Stimulated activated CD4-positive, alpha-beta T cell treated with anti-CD3 and anti-CD28 coated beads, Interleukin-12 subunit alpha, Interleukin-12 subunit beta, amount 100 ng/mL, for 48 hours (primary cell): ENCODE measurements at regions not wholly inside any gene's neighbourhood (a gene's known extent, or its start where the extent isn't known, plus 50 kb on each side); places are given as distances from the start of the nearest gene placed in this dataset.
"Not testable (repeated sequence)": the region's sequence is repeated elsewhere in the genome, so short reads cannot be mapped to it uniquely, and the experiment has no call there.

Experiments used
- DNase-seq, 3 donors: peaks; one replicate each; pipeline ENCODE4 v3.0.0-alpha.2; 2020; ENCODE audit warnings: low read depth in 2 of 3, low spot score in 1 of 3

DNA sequence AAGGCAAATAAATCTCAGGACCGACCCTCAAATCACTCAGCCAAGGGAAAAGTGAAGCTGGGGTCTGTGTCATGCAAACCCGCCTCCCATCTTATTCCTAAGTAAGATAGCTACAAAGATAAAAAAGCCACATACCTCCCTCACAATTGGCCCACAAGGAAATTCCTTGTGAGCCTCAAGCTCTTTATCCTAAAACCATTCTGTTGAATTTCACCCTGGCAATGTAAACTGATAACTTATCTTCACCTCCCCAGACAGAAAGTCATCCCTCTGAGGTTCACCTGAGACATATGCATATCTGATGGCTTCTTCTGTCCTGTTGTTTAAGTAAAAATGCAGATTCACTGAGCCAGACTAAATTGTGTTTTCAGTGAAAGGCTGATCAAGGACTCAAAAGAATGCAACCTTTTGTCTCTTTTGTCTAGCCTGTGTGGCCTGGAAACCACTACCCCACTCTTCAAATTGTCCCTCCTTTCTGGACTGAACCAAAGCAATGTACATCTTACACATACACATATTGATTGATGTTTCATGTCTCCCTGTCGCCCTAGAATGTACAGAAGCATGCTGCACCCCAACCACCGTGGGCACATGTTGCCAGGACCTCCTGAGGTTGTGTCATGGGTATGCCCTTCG is 91.3 kb downstream of the MFAP3L start:
- no peak for DNase-seq

DNA sequence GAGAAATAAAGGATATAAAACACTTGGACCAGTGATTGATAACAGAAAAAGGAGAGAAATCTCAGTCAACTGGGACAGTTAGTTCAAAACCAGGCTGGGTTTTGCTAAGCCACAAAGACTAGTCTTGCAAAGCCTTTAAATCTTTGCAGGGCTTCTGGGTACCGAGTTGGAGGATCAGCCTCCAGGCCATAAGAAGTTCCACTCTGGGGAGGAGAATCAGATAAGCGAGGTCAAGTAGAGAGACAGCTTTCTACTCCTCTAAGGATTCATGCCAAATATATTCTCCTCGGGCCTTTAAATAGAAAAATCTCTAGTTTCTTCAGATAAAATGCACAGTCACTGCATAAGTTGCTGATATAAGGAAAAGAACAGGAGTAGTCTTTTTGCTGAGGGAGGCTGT is 92.7 kb downstream of the MFAP3L start:
- DNase-seq, result no peak

DNA sequence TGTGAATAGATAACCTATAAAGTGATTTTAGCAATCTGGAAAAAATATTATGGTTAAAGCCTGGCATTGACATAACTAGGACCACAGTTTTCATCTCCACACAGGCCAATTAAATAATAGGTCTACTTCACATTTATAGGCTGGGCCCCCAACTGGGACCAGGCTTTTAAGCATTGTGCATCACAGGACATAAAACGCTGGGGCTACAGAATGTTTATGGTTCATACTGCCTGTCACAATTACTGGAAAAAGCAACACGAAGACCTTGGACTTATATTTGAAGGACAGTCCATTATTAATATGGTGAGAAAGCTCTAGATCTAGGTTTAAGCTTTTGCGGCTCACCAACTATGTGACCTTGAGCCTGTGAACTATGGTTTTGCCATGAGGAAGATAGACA is 94.2 kb downstream of the MFAP3L start:
- no peak for DNase-seq

DNA sequence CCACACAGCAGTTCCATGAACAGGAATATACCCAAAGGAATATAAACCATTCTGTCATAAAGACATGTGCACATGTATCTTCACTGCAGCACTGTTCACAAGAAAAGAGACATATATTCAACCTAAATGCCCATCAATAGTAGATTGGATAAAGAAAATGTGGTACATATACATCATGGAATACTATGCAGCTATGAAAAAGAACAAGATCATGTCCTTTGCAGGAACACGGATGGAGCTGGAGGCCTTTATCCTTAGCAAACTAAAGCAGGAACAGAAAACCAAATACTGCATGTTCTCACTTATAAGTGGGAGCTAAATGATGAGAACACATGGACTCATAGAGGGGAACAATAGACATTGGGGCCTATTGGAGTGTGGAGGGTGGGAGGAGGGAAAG is 95.4 kb downstream of the MFAP3L start:
- not testable (repeated sequence) for DNase-seq

DNA sequence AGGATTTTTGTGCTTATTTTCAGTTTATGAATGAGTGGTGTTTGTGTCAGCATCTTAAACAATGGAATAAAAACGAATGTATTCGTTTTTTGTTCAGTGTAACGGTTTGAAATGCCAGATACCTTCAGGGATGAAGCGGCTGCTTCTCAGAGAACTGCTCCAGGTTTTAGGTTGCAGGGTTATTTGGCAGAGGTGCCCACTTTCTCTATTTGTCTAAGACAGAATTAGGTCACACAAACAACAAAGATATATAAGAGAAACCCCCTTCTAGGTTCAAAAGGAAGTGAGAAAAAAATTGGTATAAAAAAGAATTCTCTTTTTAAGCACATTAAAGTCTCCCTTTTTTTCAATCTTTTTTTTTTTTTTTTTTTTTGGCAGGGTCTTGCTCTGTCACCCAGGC is 98.9 kb downstream of the MFAP3L start:
- no peak for DNase-seq

DNA sequence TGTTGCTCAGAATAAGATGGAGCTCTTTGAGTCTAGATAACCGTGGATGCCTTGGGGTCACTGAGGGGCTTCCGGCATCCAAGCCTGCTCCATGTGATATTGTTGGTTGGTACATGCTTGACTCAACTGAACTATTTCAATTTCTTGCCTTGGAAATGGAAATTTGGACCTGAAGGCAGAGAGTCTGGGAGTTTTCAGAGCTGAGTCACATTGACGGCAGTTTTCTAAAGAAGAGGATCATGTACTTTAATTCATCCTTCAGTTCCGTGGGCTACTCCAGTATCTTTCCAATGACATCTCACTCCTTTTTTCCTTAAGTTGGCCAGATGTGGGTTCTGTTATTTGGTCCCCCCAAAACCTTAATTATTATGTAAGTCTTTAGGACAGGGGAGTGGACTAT is 100.5 kb downstream of the MFAP3L start:
- no peak for DNase-seq

DNA sequence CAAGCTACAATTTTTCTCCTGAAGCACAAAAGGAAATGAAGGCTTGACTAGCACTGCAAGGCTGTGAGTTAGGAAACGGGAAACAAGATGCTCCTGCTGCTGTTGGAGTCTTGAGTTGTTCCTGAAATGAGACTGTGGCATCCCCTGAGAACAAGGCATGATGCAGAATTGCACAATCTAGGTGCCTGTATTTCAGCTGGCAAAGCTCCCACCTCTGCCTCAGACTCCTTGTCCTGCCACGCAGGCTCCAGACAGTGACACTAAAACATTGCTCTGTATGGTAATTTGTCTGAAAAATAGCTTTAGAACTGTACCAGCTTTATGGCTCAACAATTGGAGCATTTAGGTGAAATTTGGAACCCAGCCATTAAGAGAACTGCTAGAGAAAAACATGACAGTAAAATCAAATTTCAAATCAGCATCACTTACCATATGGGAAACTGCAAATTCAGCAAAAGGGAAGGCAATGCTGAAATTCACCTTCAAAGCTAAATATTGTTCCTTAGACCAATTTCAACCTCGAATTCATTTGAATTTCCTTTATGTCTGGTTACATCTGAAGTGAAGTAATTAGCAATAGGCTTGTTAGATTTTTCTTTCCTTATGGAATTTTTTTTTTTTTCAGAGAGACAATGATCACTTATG is 103.4 kb downstream of the MFAP3L start:
- DNase-seq, result no peak

DNA sequence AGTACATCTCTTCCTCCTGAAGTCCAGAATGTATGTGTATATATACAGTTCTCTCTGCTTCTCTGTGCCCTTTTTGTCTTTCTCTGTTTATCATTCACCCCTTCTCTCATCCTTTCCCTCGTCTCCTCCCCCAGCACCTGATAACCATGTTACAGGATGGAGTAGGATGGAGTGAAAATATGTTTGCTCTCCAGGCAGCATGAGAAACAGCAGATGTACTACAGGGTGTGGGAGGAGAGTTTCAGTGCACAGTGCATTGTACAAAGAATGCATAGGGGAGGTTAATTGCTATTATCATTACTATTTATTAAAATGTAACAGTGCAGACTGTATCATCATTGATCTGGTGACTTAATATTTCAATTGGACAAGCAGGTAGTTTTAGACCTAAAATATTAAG is 104.5 kb downstream of the MFAP3L start:
- no peak for DNase-seq

DNA sequence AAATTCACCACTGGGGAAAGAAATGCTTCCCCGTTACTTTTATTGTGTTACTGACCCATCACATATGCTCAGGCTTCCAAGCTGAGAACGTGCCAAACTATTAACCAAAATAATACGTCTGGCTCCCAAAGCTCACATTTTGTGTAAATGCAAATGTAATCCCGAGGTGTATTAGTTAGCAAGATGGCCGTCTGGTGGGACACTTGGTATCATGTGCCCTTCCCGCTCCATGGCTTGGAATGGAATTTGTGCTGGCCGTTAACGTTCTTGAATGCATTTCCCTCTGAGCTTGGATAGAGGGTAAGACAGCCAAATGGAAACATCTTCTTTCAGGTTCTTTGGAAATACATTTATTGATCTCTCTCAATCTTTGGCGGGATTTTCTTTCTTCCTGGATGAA is 105.0 kb downstream of the MFAP3L start:
- DNase-seq, result no peak

DNA sequence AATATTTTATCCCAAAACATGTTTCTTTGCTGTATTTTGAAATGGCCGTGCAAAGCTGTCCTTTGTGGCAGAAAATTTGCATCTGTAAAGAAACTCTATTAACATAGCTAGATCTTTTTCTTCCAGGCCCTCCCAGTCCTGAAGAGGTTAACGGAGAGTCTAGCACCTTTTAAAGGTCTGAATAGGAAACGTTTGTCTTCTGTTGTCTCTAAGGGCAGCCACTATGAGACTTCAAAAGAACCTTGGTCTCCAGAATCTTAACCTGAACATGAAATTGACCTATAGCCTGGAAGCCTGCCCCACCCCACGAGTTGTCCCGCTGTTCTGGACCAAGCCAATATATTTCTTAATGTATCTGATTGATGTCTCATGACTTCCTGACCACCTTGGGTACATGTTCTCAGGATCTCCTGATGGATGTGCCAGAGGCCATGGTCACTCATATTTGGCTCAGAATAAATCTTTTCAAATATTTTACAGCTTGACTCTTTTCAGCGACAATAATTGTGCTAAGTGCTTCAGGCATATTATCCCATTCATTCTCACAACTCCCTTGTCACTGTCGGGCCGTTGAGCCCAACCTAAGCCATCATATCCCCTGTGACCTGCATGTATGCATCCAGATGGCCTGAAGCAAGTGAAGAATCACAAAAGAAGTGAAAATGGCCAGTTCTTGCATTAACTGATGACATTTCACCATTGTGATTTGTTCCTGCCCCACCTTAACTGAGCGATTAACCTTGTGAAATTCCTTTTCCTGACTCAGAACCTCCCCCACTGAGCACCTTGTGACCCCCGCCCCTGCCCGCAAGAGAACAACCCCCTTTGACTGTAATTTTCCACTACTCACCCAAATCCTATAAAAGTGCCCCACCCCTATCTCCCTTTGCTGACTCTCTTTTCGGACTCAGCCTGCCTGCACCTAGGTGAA is 106.7 kb downstream of the MFAP3L start:
- DNase-seq, result not testable (repeated sequence)

DNA sequence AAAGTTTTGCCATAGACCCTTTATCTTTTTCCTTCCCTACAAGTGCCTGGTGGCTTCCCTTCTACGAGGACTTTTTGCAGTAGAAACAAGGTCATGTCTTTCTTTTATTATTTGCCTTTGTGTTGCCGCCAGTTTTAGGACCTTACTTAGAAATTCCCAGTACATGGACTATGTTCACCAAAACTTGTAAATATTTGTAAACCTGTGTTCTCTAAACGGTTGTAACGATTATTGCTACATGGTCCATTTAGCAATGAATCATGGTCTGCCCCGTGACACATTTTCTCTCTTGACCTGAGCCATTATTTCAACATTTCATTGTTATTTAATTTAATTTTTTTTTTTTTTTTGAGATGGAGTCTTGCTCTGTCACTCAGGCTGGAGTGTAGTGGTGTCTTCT is 110.7 kb downstream of the MFAP3L start:
- no peak for DNase-seq

DNA sequence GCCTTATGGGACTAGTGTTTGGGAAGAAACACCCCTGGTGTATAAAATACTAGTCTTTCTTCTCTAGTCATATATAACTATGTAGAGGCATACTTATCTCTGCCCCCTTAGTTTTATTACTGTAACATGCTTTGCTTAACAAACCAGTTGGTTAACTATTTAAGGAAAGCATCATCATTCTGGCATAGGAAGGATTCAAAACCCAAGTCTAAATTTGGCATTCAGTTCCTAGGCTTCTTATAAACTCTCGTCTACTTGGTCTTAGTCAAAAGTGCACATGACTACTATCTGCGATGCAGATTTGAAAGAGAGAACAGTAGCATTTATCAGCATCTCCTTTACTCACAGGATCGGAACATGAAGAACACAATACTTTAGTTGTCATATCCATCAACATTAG is 111.3 kb downstream of the MFAP3L start:
- no peak for DNase-seq

DNA sequence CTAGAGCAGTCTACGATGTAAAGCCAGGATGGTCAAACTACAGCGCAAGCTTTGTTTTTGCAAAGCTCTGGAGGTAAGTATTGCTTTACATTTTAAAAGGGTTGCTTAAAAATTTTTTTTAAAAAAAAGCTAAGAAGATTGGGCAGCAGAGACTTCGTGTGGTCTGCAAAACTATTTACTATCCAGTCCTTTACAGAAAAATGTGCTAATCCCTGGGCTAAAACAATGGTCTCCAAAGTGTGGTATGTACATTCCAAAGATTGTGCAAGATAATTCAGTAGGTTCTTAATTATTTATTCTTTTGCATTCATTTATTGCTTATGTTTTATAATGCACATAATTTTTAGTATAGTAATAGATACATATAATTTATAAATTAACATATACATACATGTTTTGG is 113.2 kb downstream of the MFAP3L start:
- no peak for DNase-seq

DNA sequence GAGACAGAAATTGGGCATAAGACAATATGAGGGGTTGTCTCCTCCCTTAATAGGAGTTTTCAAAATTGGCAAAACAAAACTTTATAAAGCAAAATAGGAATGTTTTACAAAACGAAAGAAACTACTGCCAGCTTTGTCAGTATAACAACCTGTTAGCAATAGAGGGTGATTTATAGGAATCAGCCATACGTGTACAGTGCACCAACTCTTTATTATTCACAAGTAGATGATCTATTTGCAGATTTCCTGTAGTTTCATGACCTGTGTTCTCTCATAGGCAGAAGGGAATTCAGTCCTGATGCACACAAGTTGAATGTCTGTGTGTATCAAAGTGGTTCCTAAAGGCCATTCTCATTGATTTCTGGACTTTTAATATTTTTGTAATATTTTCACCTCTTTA is 116.3 kb downstream of the MFAP3L start:
- no peak for DNase-seq

DNA sequence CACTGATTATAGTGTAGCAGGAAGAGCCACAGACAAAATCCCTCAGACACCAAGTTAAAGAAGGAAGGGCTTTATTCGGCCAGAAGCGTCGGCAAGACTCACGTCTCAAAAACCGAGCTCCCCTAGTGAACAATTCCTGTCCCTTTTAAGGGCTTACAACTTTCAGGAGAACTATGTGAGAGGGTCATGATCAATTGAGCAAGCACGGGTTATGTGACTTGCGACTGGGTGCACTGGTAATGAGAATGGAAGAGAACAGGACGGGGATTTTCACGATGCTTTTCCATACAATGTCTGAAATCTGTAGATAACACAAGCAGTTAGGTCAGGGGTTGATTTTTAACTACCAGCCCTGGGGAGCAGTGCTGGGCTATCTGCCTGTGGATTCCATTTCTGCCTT is 116.7 kb downstream of the MFAP3L start:
- DNase-seq, result no peak

DNA sequence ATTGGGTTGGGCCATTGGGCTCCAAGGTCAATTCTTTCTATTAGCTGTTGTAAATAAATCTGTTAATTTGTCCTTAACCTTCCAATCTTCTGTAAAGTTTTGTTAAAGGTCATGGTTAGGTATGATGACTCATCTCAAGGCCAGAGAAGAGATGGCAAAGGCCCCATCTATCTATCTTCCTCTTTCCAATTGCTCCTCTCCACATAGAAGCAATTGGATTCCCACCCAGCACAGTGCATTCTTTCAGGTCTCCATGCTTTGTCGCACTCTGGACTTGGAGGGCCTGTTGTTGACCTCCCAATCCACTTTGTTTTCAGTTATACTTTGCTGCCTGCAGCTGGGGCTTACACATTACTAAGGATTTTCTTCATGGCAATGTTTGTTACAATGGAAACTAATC is 118.5 kb downstream of the MFAP3L start:
- no peak for DNase-seq

DNA sequence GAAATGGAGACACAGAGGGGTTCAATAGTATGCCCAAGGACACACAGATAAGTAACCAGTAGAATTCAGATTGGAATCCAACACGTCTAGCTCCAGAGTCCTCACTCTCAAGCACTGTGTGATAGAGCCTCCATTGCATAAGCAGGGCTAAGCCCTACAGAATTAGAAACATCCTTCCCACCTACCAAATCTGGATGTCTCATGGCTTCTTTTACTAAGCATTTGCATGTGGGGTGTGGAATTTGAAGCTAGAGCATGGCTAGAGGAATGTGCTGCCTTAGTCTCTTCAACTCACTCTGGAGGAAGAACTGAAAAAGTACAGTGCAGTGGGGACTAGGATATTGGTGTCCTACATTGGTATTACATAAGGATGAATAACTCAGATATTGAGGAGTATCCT is 119.4 kb downstream of the MFAP3L start:
- DNase-seq, result no peak

DNA sequence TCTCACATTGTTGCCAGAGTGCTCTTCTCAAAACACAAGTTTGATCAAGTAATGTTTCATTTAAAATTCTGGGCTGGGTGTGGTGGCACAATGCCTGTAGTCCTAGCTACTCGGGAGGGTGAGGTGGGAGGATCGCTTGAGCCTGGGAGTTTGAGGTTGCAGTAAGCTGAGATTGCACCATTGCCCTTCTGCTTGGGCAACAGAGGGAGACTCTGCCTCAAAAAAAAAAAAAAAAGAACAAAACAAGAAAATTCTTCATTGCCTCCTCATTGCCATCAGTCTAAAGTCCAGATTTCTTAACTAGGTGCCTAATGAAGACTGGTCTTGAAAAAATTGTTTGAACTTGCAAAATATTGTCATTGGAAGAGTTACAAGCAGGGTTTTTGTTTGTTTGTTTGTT is 120.1 kb downstream of the MFAP3L start:
- no peak for DNase-seq

DNA sequence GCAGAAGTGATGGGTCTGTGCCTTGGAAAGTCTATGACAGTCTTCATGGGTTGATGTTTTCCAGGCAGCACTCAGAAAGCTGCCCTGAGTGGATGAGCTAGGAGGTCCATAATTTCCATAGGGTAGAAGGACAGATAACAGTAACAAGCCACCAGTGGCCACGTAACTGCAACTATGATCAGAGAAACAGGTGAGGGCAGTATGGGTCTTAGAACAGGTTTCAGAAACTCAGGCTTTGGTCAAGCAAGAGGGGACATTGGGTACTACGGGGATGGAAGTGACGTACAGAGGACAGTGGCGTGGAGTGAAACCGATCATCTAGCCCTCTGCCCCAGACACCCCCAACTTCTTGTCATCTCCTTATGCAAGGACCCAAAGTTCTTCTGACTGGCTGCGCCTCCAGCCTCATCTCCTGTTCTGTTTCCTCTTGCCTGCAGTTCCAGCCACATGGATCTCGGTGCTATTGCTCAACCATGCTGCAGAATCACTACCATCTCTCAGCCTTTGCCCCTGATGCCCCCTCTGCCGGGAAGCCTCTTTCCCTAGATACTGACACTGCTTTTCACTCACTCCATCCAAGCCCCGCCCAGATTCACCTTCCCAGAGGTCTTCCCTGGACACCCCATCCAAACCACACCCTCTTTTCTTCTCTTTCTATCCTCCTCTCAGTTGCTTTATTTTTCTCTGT is 123.4 kb downstream of the MFAP3L start:
- no peak for DNase-seq

DNA sequence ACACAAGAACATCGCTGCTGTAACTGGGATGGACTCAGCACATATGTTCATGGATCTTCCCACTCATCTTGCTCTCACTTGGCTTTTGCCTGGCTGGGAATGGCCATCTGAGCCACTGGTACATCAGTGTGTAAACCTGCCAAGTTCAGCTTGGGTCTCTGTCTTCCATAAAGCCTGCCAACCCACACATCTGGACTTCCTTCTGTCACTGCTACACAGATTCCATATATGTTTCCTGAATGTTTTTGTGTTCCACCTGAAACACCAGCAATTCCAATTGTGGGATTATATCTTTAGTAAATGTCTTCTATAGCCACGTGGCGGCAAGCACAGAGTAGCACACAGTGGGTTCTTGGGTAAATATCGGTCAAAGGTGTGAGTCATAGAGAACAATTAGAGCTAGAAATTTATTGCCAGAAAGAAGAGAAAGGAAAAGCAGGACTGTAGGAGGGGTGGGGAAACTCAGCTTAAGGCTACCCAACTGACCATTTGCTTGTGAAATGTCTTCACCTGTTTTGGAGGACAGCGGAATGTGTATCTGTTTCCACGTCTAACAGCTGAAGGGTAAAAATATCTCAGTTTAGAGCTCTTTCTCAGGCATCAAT is 125.9 kb downstream of the MFAP3L start:
- no peak for DNase-seq

DNA sequence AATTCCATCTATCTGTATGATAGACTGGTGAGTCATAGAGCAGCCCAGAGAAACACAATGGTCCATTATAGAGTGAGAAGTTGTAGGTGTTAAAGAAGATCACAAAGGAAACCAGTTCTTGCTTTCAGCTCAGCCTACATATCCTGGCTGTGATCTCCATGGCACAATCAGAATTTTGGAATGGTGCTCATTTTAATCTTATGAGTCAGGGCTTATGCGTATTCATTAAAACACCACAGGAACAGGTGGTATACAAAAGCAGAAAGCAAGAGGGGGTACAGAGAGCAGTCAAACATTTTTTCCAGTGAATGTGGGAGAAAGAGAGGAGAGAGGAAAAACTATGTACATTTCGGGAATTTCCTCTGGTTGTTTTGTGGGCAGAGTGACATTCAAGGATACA is 126.9 kb downstream of the MFAP3L start:
- DNase-seq, result no peak
